Retina (tissue), 1 donor: ENCODE measurements at regions not wholly inside any gene's neighbourhood (a gene's known extent, or its start where the extent isn't known, plus 50 kb on each side); places are given as distances from the start of the nearest gene placed in this dataset.
"Not testable (repeated sequence)": the region's sequence is repeated elsewhere in the genome, so short reads cannot be mapped to it uniquely, and the experiment has no call there.

ENCODE experiments used
- DNase-seq: peaks from one replicate; pipeline ENCODE4 v3.0.0-alpha.2; 2016

- DNase-seq, result no peak
These were observed 214.9 kb downstream of the BCHE start for GRCh38 chr3:165622356-165622755.

- no peak for DNase-seq
These were observed 218.2 kb downstream of the BCHE start for GRCh38 chr3:165619069-165619468.

- no peak for DNase-seq
These were observed 220.1 kb downstream of the BCHE start for GRCh38 chr3:165617134-165617533.

- DNase-seq, result no peak
These were observed 222.9 kb downstream of the BCHE start for GRCh38 chr3:165614337-165614736.

GRCh38 chr3:165613014-165613413, 224.2 kb downstream of the BCHE start:
- no peak for DNase-seq

GRCh38 chr3:165607221-165607620, 230.0 kb downstream of the BCHE start:
- DNase-seq, result no peak

- no peak for DNase-seq
These were observed 234.0 kb downstream of the BCHE start for GRCh38 chr3:165603196-165603595.

GRCh38 chr3:165572566-165572965, 264.7 kb downstream of the BCHE start:
- not testable (repeated sequence) for DNase-seq

- no peak for DNase-seq
These were observed 268.2 kb downstream of the BCHE start for GRCh38 chr3:165568907-165569462.

GRCh38 chr3:165555785-165556184, 281.4 kb downstream of the BCHE start:
- DNase-seq, result no peak

- DNase-seq, result no peak
These were observed 283.9 kb downstream of the BCHE start for GRCh38 chr3:165553371-165553770.

- no peak for DNase-seq
These were observed 287.6 kb downstream of the BCHE start for GRCh38 chr3:165549665-165550064.

- DNase-seq, result no peak
These were observed 288.2 kb downstream of the BCHE start for GRCh38 chr3:165549037-165549436.

- no peak for DNase-seq
These were observed 292.2 kb downstream of the BCHE start for GRCh38 chr3:165545059-165545458.

- no peak for DNase-seq
These were observed 292.8 kb downstream of the BCHE start for GRCh38 chr3:165544432-165544831.

- DNase-seq, result no peak
These were observed 299.1 kb downstream of the BCHE start for GRCh38 chr3:165538166-165538565.

GRCh38 chr3:165532851-165533250, 304.4 kb downstream of the BCHE start:
- no peak for DNase-seq

- DNase-seq, result no peak
These were observed 307.8 kb downstream of the BCHE start for GRCh38 chr3:165529451-165529850.

GRCh38 chr3:165526367-165526766, 310.9 kb downstream of the BCHE start:
- DNase-seq, result no peak

GRCh38 chr3:165523801-165524200, 313.4 kb downstream of the BCHE start:
- no peak for DNase-seq

- DNase-seq, result no peak
These were observed 314.8 kb downstream of the BCHE start for GRCh38 chr3:165522386-165522785.

GRCh38 chr3:165521131-165521871, 315.9 kb downstream of the BCHE start:
- DNase-seq, result no peak

GRCh38 chr3:165519687-165520086, 317.5 kb downstream of the BCHE start:
- no peak for DNase-seq

GRCh38 chr3:165518346-165518745, 318.9 kb downstream of the BCHE start:
- DNase-seq, result no peak
